PFSK-1 (cell line): ENCODE measurements at regions not wholly inside any gene's neighbourhood (a gene's known extent, or its start where the extent isn't known, plus 50 kb on each side); places are given as distances from the start of the nearest gene placed in this dataset.

ENCODE experiments used
- FOXP2 ChIP-seq: optimal IDR thresholded peaks from 2 replicates; pipeline ENCODE3; 2011; ENCODE audit warnings: borderline replicate concordance, control low read depth, inconsistent platforms; ENCODE audit not compliant: insufficient read depth; ENCODE audit errors: extremely low read length, extremely low read depth
- POLR2AphosphoS5 ChIP-seq: IDR thresholded peaks from 2 replicates; pipeline ENCODE4 v1.6.1; 2012; ENCODE audit warnings: low read depth, mild to moderate bottlenecking, control low read depth, low read length, moderate library complexity
- REST ChIP-seq, 2 experiments: IDR thresholded peaks; 2 replicates each; pipeline versions ENCODE4 v1.6.1 to v1.8.0; 2011 to 2012; ENCODE audit warnings: low read depth in 2 of 2, low read length in 2 of 2, control low read depth in 1 of 2, inconsistent platforms in 1 of 2, mild to moderate bottlenecking in 1 of 2, moderate library complexity in 1 of 2; ENCODE audit not compliant: insufficient read depth in 1 of 2
- SIN3A ChIP-seq: IDR thresholded peaks from 2 replicates; pipeline ENCODE4 v1.6.1; 2012; ENCODE audit warnings: mild to moderate bottlenecking, low read length, moderate library complexity, borderline replicate concordance; ENCODE audit not compliant: insufficient read depth
- TAF1 ChIP-seq: IDR thresholded peaks from 2 replicates; pipeline ENCODE4 v1.6.1; 2012; ENCODE audit warnings: low read length, control low read depth, borderline replicate concordance; ENCODE audit not compliant: insufficient read depth

GRCh38 chr3:6264036-6264435, 596.9 kb upstream of the GRM7 start:
- no peak for TF ChIP-seq FOXP2

- TF ChIP-seq SIN3A (no peak), TAF1 (no peak), FOXP2 (no peak), REST (IDR thresholded peaks at IDR 0.05; ENCODE audit: insufficient read depth in 1 of 2, low read depth in 2 of 2, low read length in 2 of 2) (no peak), POLR2AphosphoS5 (no peak)
These were observed 596.0 kb upstream of the GRM7 start for GRCh38 chr3:6264906-6265305.

- no peak for TF ChIP-seq REST (IDR thresholded peaks at IDR 0.05; ENCODE audit: insufficient read depth in 1 of 2, low read depth in 2 of 2, low read length in 2 of 2)
- TF ChIP-seq SIN3A: no peak
- TF ChIP-seq POLR2AphosphoS5: no peak
- TF ChIP-seq FOXP2: no peak
- TF ChIP-seq TAF1: no peak
These were observed 594.8 kb upstream of the GRM7 start for GRCh38 chr3:6266135-6266534.

GRCh38 chr3:6273878-6274277, 587.0 kb upstream of the GRM7 start:
- TF ChIP-seq POLR2AphosphoS5: no peak
- TF ChIP-seq REST (IDR thresholded peaks at IDR 0.05; ENCODE audit: insufficient read depth in 1 of 2, low read depth in 2 of 2, low read length in 2 of 2): no peak
- no peak for TF ChIP-seq TAF1
- no peak for TF ChIP-seq FOXP2

GRCh38 chr3:6281662-6282061, 579.3 kb upstream of the GRM7 start:
- no peak for TF ChIP-seq FOXP2
- no peak for TF ChIP-seq SIN3A
- no peak for TF ChIP-seq TAF1
- no peak for TF ChIP-seq POLR2AphosphoS5
- no peak for TF ChIP-seq REST (IDR thresholded peaks at IDR 0.05; ENCODE audit: insufficient read depth in 1 of 2, low read depth in 2 of 2, low read length in 2 of 2)
